ENCODE measurements at regions not wholly inside any gene's neighbourhood (a gene's known extent, or its start where the extent isn't known, plus 50 kb on each side); places are given as distances from the start of the nearest gene placed in this dataset.

GRCh38 chr16:86403085-86403484 is 107.2 kb upstream of the FOXF1 start:
- TF ChIP-seq CTCF (IDR thresholded peaks at IDR 0.05; ENCODE audit: low read depth, low read length, poor library complexity, severe bottlenecking) (no peak), EZH2phosphoT487 (IDR thresholded peaks at IDR 0.05; ENCODE audit: borderline replicate concordance, low read length) (no peak)

Data from DOHH2 (cell line).